ELR (cell line): ENCODE measurements at regions not wholly inside any gene's neighbourhood (a gene's known extent, or its start where the extent isn't known, plus 50 kb on each side); places are given as distances from the start of the nearest gene placed in this dataset.

ENCODE experiments used
- DNase-seq: peaks from one replicate; pipeline ENCODE4 v3.0.0-alpha.2; 2015; ENCODE audit warnings: low read depth

- DNase-seq: no peak
Observed at GRCh38 chr17:77394540-77395295, 253.9 kb downstream of the SEC14L1 start.

- no peak for DNase-seq
Observed at GRCh38 chr17:77395501-77396048, 254.8 kb downstream of the SEC14L1 start.

GRCh38 chr17:77396610-77397009, 255.8 kb downstream of the SEC14L1 start:
- no peak for DNase-seq

- DNase-seq: no peak
Observed at GRCh38 chr17:77398274-77398673, 257.5 kb downstream of the SEC14L1 start.

GRCh38 chr17:77399319-77399957, 258.7 kb downstream of the SEC14L1 start:
- DNase-seq: no peak

- peak; percentile 52 for DNase-seq
Observed at GRCh38 chr17:77400445-77400870, 259.7 kb downstream of the SEC14L1 start.

GRCh38 chr17:77402159-77402731, 261.5 kb downstream of the SEC14L1 start:
- no peak for DNase-seq

GRCh38 chr17:77403854-77404253, 263.1 kb downstream of the SEC14L1 start:
- DNase-seq: no peak

GRCh38 chr17:77404812-77405581, 264.2 kb downstream of the SEC14L1 start:
- peak; percentile 89 for DNase-seq

- no peak for DNase-seq
Observed at GRCh38 chr17:77405867-77406732, 265.3 kb downstream of the SEC14L1 start.

GRCh38 chr17:77407321-77408277, 266.8 kb downstream of the SEC14L1 start:
- DNase-seq: no peak

- DNase-seq: no peak
Observed at GRCh38 chr17:77408284-77408683, 267.5 kb downstream of the SEC14L1 start.

- DNase-seq: peak; percentile 73
Observed at GRCh38 chr17:77409282-77410161, 268.8 kb downstream of the SEC14L1 start.

GRCh38 chr17:77410470-77410869, 269.7 kb downstream of the SEC14L1 start:
- peak; percentile 49 for DNase-seq

- DNase-seq: no peak
Observed at GRCh38 chr17:77414811-77415400, 274.1 kb downstream of the SEC14L1 start.

GRCh38 chr17:77416105-77416713, 275.4 kb downstream of the SEC14L1 start:
- DNase-seq: no peak

- no peak for DNase-seq
Observed at GRCh38 chr17:77417575-77417974, 276.8 kb downstream of the SEC14L1 start.

GRCh38 chr17:77418609-77419008, 277.8 kb downstream of the SEC14L1 start:
- DNase-seq: no peak
